ENCODE measurements at regions not wholly inside any gene's neighbourhood (a gene's known extent, or its start where the extent isn't known, plus 50 kb on each side); places are given as distances from the start of the nearest gene placed in this dataset.

DNA sequence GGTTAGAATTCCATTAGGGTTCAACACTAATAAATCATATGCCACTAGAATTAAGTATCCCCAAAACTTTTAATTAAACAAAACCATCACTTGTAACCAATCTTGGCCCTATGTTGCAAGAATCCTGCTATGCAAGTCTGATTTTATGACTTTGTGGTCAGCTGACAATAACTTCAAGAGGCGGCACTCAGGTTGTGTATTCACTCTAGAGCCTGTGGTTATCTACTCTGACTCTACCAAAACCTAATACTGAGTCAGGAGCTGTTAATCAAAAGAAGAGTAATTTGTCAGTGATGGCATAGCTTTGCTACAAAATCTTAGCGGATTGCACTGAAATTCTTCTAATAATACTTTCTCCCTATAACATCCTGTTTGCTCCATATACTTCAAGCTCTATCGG, 253.7 kb downstream of the AASDHPPT start:
- H3K9me3 ChIP-seq (ENCODE audit: low read length) = no peaks in the 10 kb centered on the region
- DNase-seq (peak; percentile 90), ATAC-seq (peak; percentile 65)
- H3K27ac ChIP-seq (ENCODE audit: low read length) = no peak overlapping the region
- no peaks in the 10 kb centered on the region for H3F3A ChIP-seq (ENCODE audit: low read length, unreplicated experiment)
- ChIA-PET CTCF (interaction anchor here (0.7 to 1.0 kb wide), 2 partner anchors 24 to 254 kb away, joined by 3 to 6 read pairs; no protein-coding TSS in a partner anchor), POLR2A (ENCODE audit: unreplicated experiment) (no interaction called here)
- no peak for TF ChIP-seq EZH2phosphoT487 (IDR thresholded peaks at IDR 0.05; ENCODE audit: borderline replicate concordance, low read length)
- TF ChIP-seq, protein P1, sequence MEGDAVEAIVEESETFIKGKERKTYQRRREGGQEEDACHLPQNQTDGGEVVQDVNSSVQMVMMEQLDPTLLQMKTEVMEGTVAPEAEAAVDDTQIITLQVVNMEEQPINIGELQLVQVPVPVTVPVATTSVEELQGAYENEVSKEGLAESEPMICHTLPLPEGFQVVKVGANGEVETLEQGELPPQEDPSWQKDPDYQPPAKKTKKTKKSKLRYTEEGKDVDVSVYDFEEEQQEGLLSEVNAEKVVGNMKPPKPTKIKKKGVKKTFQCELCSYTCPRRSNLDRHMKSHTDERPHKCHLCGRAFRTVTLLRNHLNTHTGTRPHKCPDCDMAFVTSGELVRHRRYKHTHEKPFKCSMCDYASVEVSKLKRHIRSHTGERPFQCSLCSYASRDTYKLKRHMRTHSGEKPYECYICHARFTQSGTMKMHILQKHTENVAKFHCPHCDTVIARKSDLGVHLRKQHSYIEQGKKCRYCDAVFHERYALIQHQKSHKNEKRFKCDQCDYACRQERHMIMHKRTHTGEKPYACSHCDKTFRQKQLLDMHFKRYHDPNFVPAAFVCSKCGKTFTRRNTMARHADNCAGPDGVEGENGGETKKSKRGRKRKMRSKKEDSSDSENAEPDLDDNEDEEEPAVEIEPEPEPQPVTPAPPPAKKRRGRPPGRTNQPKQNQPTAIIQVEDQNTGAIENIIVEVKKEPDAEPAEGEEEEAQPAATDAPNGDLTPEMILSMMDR (conservative IDR thresholded peaks at IDR 0.05; ENCODE audit: low read depth, low read length) = no peak
- no peak for TF ChIP-seq EZH2 (IDR thresholded peaks at IDR 0.05; ENCODE audit: low read length, unreplicated experiment)
- H3K4me2 ChIP-seq (ENCODE audit: low read length) = peak overlapping the region; percentile 18; the same call in 1 of the 2 replicates
- H3K9ac ChIP-seq (ENCODE audit: low read length) = no peak overlapping the region
- BruUV-seq (replicated peaks) = no TSS peak
- intact Hi-C loops (cut with micrococcal nuclease) = no loop called here
- H3K79me2 ChIP-seq (ENCODE audit: low read length) = no peaks in the 10 kb centered on the region
- H3K36me3 ChIP-seq (ENCODE audit: low read depth, low read length) = no peaks in the 10 kb centered on the region
- no peaks in the 10 kb centered on the region for H4K20me1 ChIP-seq (ENCODE audit: low read length)
- H2AFZ ChIP-seq (ENCODE audit: low read length) = no peak overlapping the region
- no peaks in the 10 kb centered on the region for H3K27me3 ChIP-seq (ENCODE audit: low read length)
- no peak overlapping the region for H3K4me3 ChIP-seq (ENCODE audit: low read length)
- H3K9me2 ChIP-seq (replicated peaks; ENCODE audit: low read length) = no peaks in the 10 kb centered on the region
- H3K4me1 ChIP-seq (ENCODE audit: insufficient read depth, low read length) = peaks cover 28% of the 10 kb centered on the region

GRCh38 chr11:106333678-106334077, 256.2 kb downstream of the AASDHPPT start:
- intact Hi-C loops (cut with micrococcal nuclease) = no loop called here
- TF ChIP-seq, protein P1 (conservative IDR thresholded peaks at IDR 0.05; ENCODE audit: low read depth, low read length) = no peak
- TF ChIP-seq EZH2phosphoT487 (IDR thresholded peaks at IDR 0.05; ENCODE audit: borderline replicate concordance, low read length) = no peak
- no peak for TF ChIP-seq EZH2 (IDR thresholded peaks at IDR 0.05; ENCODE audit: low read length, unreplicated experiment)
- ChIA-PET POLR2A (ENCODE audit: unreplicated experiment) (no interaction called here), CTCF (no interaction called here)
- Histone ChIP-seq H3K4me1 (ENCODE audit: insufficient read depth, low read length) (peaks cover 28% of the 10 kb centered on the region), H3K4me3 (ENCODE audit: low read length) (no peak overlapping the region), H3K4me2 (ENCODE audit: low read length) (no peak overlapping the region), H2AFZ (ENCODE audit: low read length) (peak overlapping the region; percentile 10; the same call in 1 of the 2 replicates), H3K36me3 (ENCODE audit: low read depth, low read length) (no peaks in the 10 kb centered on the region), H3K9ac (ENCODE audit: low read length) (no peak overlapping the region), H3K27me3 (ENCODE audit: low read length) (no peaks in the 10 kb centered on the region), H3K9me3 (ENCODE audit: low read length) (no peaks in the 10 kb centered on the region), H3K79me2 (ENCODE audit: low read length) (no peaks in the 10 kb centered on the region), H3K9me2 (replicated peaks; ENCODE audit: low read length) (no peaks in the 10 kb centered on the region), H4K20me1 (ENCODE audit: low read length) (no peaks in the 10 kb centered on the region), H3K27ac (ENCODE audit: low read length) (no peak overlapping the region), H3F3A (ENCODE audit: low read length, unreplicated experiment) (no peaks in the 10 kb centered on the region)
- DNase-seq = no peak
- BruUV-seq (replicated peaks) = no TSS peak
- no peak for ATAC-seq

DNA sequence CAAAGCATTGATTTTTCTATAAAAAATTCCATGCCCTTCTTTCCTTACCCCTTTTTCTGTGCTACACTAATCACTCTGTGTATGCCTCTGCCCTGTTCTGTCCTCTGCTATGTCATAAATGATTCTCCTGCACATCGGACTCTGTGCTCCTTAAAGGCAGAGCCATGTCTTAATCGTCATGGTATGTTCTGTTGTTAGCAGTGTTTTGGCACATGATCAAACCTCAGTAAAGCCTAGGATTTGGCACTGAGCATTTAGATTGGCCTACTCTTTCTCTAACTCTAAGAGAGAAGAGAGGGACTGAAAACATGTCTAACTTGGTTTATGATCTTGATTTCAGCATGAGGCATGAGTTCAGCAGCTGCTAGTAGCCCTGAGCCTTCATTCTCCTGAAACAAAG, 266.9 kb downstream of the AASDHPPT start:
- intact Hi-C loops (cut with micrococcal nuclease) = no loop called here
- no peak overlapping the region for H3K4me2 ChIP-seq (ENCODE audit: low read length)
- no peaks in the 10 kb centered on the region for H3K9me2 ChIP-seq (replicated peaks; ENCODE audit: low read length)
- peak; percentile 33; the same call in 1 of the 2 replicates for ATAC-seq
- ChIA-PET CTCF (no interaction called here), POLR2A (ENCODE audit: unreplicated experiment) (no interaction called here)
- H3F3A ChIP-seq (ENCODE audit: low read length, unreplicated experiment) = no peaks in the 10 kb centered on the region
- no peaks in the 10 kb centered on the region for H3K4me1 ChIP-seq (ENCODE audit: insufficient read depth, low read length)
- TF ChIP-seq, protein P1 (conservative IDR thresholded peaks at IDR 0.05; ENCODE audit: low read depth, low read length) = no peak
- TF ChIP-seq EZH2 (IDR thresholded peaks at IDR 0.05; ENCODE audit: low read length, unreplicated experiment) = no peak
- TF ChIP-seq EZH2phosphoT487 (IDR thresholded peaks at IDR 0.05; ENCODE audit: borderline replicate concordance, low read length) = no peak
- no peaks in the 10 kb centered on the region for H3K9me3 ChIP-seq (ENCODE audit: low read length)
- no peak overlapping the region for H3K27ac ChIP-seq (ENCODE audit: low read length)
- no peaks in the 10 kb centered on the region for H4K20me1 ChIP-seq (ENCODE audit: low read length)
- no peaks in the 10 kb centered on the region for H3K36me3 ChIP-seq (ENCODE audit: low read depth, low read length)
- H3K4me3 ChIP-seq (ENCODE audit: low read length) = no peak overlapping the region
- no peak for DNase-seq
- H3K27me3 ChIP-seq (ENCODE audit: low read length) = no peaks in the 10 kb centered on the region
- BruUV-seq (replicated peaks) = no TSS peak
- 0 out of 2 replicates have a peak overlapping the region, but pooled peaks have one; percentile 25 for H2AFZ ChIP-seq (ENCODE audit: low read length)
- no peaks in the 10 kb centered on the region for H3K79me2 ChIP-seq (ENCODE audit: low read length)
- H3K9ac ChIP-seq (ENCODE audit: low read length) = no peak overlapping the region

Data from PC-3 (cell line).